Trophoblast cell (in vitro differentiated cells and primary cell): ENCODE measurements at regions not wholly inside any gene's neighbourhood (a gene's known extent, or its start where the extent isn't known, plus 50 kb on each side); places are given as distances from the start of the nearest gene placed in this dataset.

ENCODE experiments used
- DNase-seq, 2 donors: peaks; one replicate each; pipeline ENCODE4 v3.0.0-alpha.2; 2016
- H2AFZ ChIP-seq: 2 replicates; pipeline ENCODE4 v1.6.1; 2013; ENCODE audit warnings: low read length, moderate library complexity, mild to moderate bottlenecking; ENCODE audit not compliant: insufficient read depth, poor library complexity
- H2AK5ac ChIP-seq: 2 replicates; pipeline ENCODE4 v1.6.1; 2013; ENCODE audit warnings: mild to moderate bottlenecking, low read length
- H2BK120ac ChIP-seq: 2 replicates; pipeline ENCODE4 v1.6.1; 2013; ENCODE audit warnings: low read length, mild to moderate bottlenecking, moderate library complexity; ENCODE audit not compliant: insufficient read depth, poor library complexity
- H2BK12ac ChIP-seq: 2 replicates; pipeline ENCODE4 v1.6.1; 2013; ENCODE audit warnings: mild to moderate bottlenecking, low read length, moderate library complexity
- H2BK5ac ChIP-seq: 2 replicates; pipeline ENCODE4 v1.6.1; 2013; ENCODE audit warnings: low read length, low read depth, moderate library complexity, mild to moderate bottlenecking; ENCODE audit not compliant: poor library complexity
- H3K14ac ChIP-seq: 2 replicates; pipeline ENCODE4 v1.6.1; 2013; ENCODE audit warnings: mild to moderate bottlenecking, low read length
- H3K18ac ChIP-seq: 2 replicates; pipeline ENCODE4 v1.6.1; 2013; ENCODE audit warnings: mild to moderate bottlenecking, low read length
- H3K23ac ChIP-seq: 2 replicates; pipeline ENCODE4 v1.6.1; 2013; ENCODE audit warnings: low read length
- H3K27ac ChIP-seq: 2 replicates; pipeline ENCODE4 v1.5.1; 2013; ENCODE audit warnings: low read depth, mild to moderate bottlenecking, inconsistent platforms, low read length, moderate library complexity
- H3K27me3 ChIP-seq: 2 replicates; pipeline ENCODE4 v1.6.1; 2013; ENCODE audit warnings: inconsistent platforms, mild to moderate bottlenecking, low read length, moderate library complexity; ENCODE audit not compliant: insufficient read depth
- H3K36me3 ChIP-seq, 2 experiments: 1 replicate in 1 of 2; 2 replicates in 1 of 2; pipeline ENCODE4 v1.6.1; 2013; ENCODE audit warnings: low read length in 2 of 2, mild to moderate bottlenecking in 2 of 2, moderate library complexity in 1 of 2; ENCODE audit not compliant: insufficient read depth in 2 of 2, control insufficient read depth in 1 of 2
- H3K4ac ChIP-seq: 2 replicates; pipeline ENCODE4 v1.6.1; 2013; ENCODE audit warnings: low read depth, mild to moderate bottlenecking, low read length, moderate library complexity
- H3K4me1 ChIP-seq, 2 experiments: 1 replicate in 1 of 2; 2 replicates in 1 of 2; pipeline ENCODE4 v1.6.1; 2013; ENCODE audit warnings: low read length in 2 of 2, mild to moderate bottlenecking in 2 of 2, moderate library complexity in 1 of 2; ENCODE audit not compliant: insufficient read depth in 2 of 2, control insufficient read depth in 1 of 2
- H3K4me2 ChIP-seq: 2 replicates; pipeline ENCODE4 v1.6.1; 2013; ENCODE audit warnings: inconsistent platforms, mild to moderate bottlenecking, low read length, moderate library complexity
- H3K4me3 ChIP-seq: 2 replicates; pipeline ENCODE4 v1.5.1; 2013; ENCODE audit warnings: mild to moderate bottlenecking, low read depth, low read length, inconsistent platforms
- H3K79me1 ChIP-seq: one replicate; pipeline ENCODE4 v1.6.1; 2013; ENCODE audit warnings: low read length
- H3K79me2 ChIP-seq: 2 replicates; pipeline ENCODE4 v1.6.1; 2013; ENCODE audit warnings: low read length, mild to moderate bottlenecking; ENCODE audit not compliant: control insufficient read depth, insufficient read depth, poor library complexity
- H3K9ac ChIP-seq: 2 replicates; pipeline ENCODE4 v1.6.1; 2013; ENCODE audit warnings: mild to moderate bottlenecking, low read length
- H3K9me3 ChIP-seq: 2 replicates; pipeline ENCODE4 v1.6.1; 2013; ENCODE audit warnings: low read depth, mild to moderate bottlenecking, control low read depth, inconsistent platforms, low read length; ENCODE audit not compliant: insufficient read depth
- H4K12ac ChIP-seq: 2 replicates; pipeline ENCODE4 v1.6.1; 2013; ENCODE audit warnings: low read depth, mild to moderate bottlenecking, low read length, moderate library complexity
- H4K8ac ChIP-seq: 2 replicates; pipeline ENCODE4 v1.6.1; 2013; ENCODE audit warnings: low read depth, mild to moderate bottlenecking, low read length, moderate library complexity
- H4K91ac ChIP-seq: one replicate; pipeline ENCODE4 v1.6.1; 2013; ENCODE audit warnings: low read depth, mild to moderate bottlenecking, low read length, moderate library complexity
- WGBS: extraction: QIAGEN DNeasy Blood & Tissue Kit; methylation state at CpG from one replicate; pipeline ENCODE4 v1.1.7; 2013; ENCODE audit warnings: missing lambda C conversion rate; ENCODE audit not compliant: insufficient read length, insufficient coverage; ENCODE audit errors: extremely low coverage; 5-methylcytosine and 5-hydroxymethylcytosine counted together

- Histone ChIP-seq H3K27ac (no peak overlapping the region), H3K14ac (no peak overlapping the region), H2BK5ac (no peak overlapping the region), H3K36me3 (no peaks in the 10 kb centered on the region), H2BK12ac (no peak overlapping the region), H3K9me3 (no peaks in the 10 kb centered on the region), H3K4me1 (no peaks in the 10 kb centered on the region), H3K23ac (no peak overlapping the region), H3K4ac (no peak overlapping the region), H3K79me1 (no peaks in the 10 kb centered on the region), H4K12ac (no peak overlapping the region), H3K4me2 (no peak overlapping the region), H2AFZ (no peak overlapping the region), H3K18ac (no peak overlapping the region), H3K4me3 (no peak overlapping the region), H3K79me2 (no peaks in the 10 kb centered on the region), H2AK5ac (no peak overlapping the region), H3K27me3 (no peaks in the 10 kb centered on the region), H3K9ac (no peak overlapping the region), H4K91ac (no peak overlapping the region), H4K8ac (no peak overlapping the region), H2BK120ac (no peak overlapping the region)
- peak in 1 of 2 donors; percentile 26 for DNase-seq
- no CpG with 5 or more reads among the region's 4 CpGs for WGBS
These were observed 556.6 kb upstream of the ZNF804A start for GRCh38 chr2:184041777-184042176.

GRCh38 chr2:184047536-184047935 lies 550.8 kb upstream of the ZNF804A start:
- H2AFZ ChIP-seq = no peak overlapping the region
- no peak overlapping the region for H3K23ac ChIP-seq
- H3K79me1 ChIP-seq = no peaks in the 10 kb centered on the region
- no peak overlapping the region for H2AK5ac ChIP-seq
- no peak overlapping the region for H3K4me3 ChIP-seq
- H2BK120ac ChIP-seq = no peak overlapping the region
- H4K8ac ChIP-seq = no peak overlapping the region
- no peaks in the 10 kb centered on the region for H3K79me2 ChIP-seq
- H4K91ac ChIP-seq = no peak overlapping the region
- WGBS = no CpG with 5 or more reads among the region's 3 CpGs
- no peak overlapping the region for H3K4me2 ChIP-seq
- no peak overlapping the region for H3K18ac ChIP-seq
- H3K14ac ChIP-seq = no peak overlapping the region
- no peaks in the 10 kb centered on the region for H3K4me1 ChIP-seq
- H2BK12ac ChIP-seq = no peak overlapping the region
- no peaks in the 10 kb centered on the region for H3K27me3 ChIP-seq
- H3K27ac ChIP-seq = no peak overlapping the region
- H3K9me3 ChIP-seq = no peaks in the 10 kb centered on the region
- H4K12ac ChIP-seq = no peak overlapping the region
- DNase-seq = no peak
- no peak overlapping the region for H3K9ac ChIP-seq
- no peak overlapping the region for H2BK5ac ChIP-seq
- H3K4ac ChIP-seq = no peak overlapping the region
- H3K36me3 ChIP-seq = no peaks in the 10 kb centered on the region

- no peak overlapping the region for H2AK5ac ChIP-seq
- H3K27ac ChIP-seq = no peak overlapping the region
- WGBS = no CpG with 5 or more reads among the region's 2 CpGs
- H3K9me3 ChIP-seq = no peaks in the 10 kb centered on the region
- no peak overlapping the region for H3K4me2 ChIP-seq
- no peak overlapping the region for H3K14ac ChIP-seq
- no peaks in the 10 kb centered on the region for H3K4me1 ChIP-seq
- H3K79me2 ChIP-seq = no peaks in the 10 kb centered on the region
- H3K4me3 ChIP-seq = no peak overlapping the region
- no peak overlapping the region for H2BK120ac ChIP-seq
- H3K4ac ChIP-seq = no peak overlapping the region
- H4K8ac ChIP-seq = no peak overlapping the region
- H2AFZ ChIP-seq = no peak overlapping the region
- H3K36me3 ChIP-seq = no peaks in the 10 kb centered on the region
- no peak overlapping the region for H3K23ac ChIP-seq
- H3K9ac ChIP-seq = no peak overlapping the region
- DNase-seq = no peak
- no peak overlapping the region for H2BK12ac ChIP-seq
- no peak overlapping the region for H4K12ac ChIP-seq
- H3K27me3 ChIP-seq = no peaks in the 10 kb centered on the region
- H4K91ac ChIP-seq = no peak overlapping the region
- H3K18ac ChIP-seq = no peak overlapping the region
- H3K79me1 ChIP-seq = no peaks in the 10 kb centered on the region
- no peak overlapping the region for H2BK5ac ChIP-seq
These were observed 548.8 kb upstream of the ZNF804A start for GRCh38 chr2:184049566-184049965.

GRCh38 chr2:184053326-184053725 lies 545.0 kb upstream of the ZNF804A start:
- Histone ChIP-seq H2BK120ac (no peak overlapping the region), H2BK12ac (no peak overlapping the region), H3K4me1 (no peaks in the 10 kb centered on the region), H4K8ac (no peak overlapping the region), H3K79me2 (no peaks in the 10 kb centered on the region), H3K4ac (no peak overlapping the region), H3K9me3 (no peaks in the 10 kb centered on the region), H3K27ac (no peak overlapping the region), H4K12ac (no peak overlapping the region), H3K23ac (no peak overlapping the region), H3K14ac (no peak overlapping the region), H3K18ac (no peak overlapping the region), H3K9ac (no peak overlapping the region), H3K79me1 (no peaks in the 10 kb centered on the region), H2AK5ac (no peak overlapping the region), H3K27me3 (no peaks in the 10 kb centered on the region), H2AFZ (no peak overlapping the region), H3K4me3 (no peak overlapping the region), H2BK5ac (no peak overlapping the region), H3K36me3 (no peaks in the 10 kb centered on the region), H4K91ac (no peak overlapping the region), H3K4me2 (no peak overlapping the region)
- no CpG with 5 or more reads among the region's 3 CpGs for WGBS
- DNase-seq = no peak
